ENCODE measurements at regions not wholly inside any gene's neighbourhood (a gene's known extent, or its start where the extent isn't known, plus 50 kb on each side); places are given as distances from the start of the nearest gene placed in this dataset.
"Not testable (repeated sequence)": the region's sequence is repeated elsewhere in the genome, so short reads cannot be mapped to it uniquely, and the experiment has no call there.

DNA sequence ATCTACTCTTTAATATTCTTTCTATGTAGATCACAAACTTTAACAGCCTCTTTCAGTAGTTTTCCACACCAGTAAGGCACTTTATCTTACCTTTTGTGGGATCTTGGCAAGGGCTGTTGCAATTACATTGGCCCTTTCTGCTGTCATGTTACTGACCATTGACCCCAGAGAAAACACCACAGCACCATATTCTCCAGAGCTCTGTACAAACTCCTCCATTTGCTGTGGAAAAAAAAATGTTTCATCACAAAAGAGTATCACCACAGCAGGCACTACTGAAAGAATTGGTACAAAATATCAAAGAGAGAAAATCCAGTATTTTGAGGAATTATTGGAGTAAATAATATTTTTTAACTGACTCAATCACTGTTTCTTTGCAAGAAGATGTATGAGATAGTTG lies 62.3 kb upstream of the UGT2A3 start:
- FAIRE-seq, result peak; percentile 13

DNA sequence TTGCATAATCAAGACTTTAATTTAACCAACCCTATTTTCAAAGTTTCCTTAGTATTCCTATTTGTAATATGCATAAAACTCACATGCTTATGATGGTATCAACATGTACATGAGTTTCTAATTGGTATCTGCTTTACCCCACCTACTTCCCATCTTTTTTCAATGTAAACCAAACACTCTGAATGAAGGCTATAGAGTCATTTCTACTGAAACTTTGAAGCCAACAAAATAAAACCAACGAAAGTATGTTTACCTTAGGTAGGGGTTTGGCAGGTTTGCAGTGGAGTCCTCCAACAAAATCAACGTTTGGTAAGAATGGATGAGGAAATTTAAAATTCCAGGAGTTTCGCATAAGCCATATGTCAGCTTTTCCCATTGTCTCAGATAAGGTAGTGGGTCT lies 66.4 kb upstream of the UGT2A3 start:
- not testable (repeated sequence) for FAIRE-seq

DNA sequence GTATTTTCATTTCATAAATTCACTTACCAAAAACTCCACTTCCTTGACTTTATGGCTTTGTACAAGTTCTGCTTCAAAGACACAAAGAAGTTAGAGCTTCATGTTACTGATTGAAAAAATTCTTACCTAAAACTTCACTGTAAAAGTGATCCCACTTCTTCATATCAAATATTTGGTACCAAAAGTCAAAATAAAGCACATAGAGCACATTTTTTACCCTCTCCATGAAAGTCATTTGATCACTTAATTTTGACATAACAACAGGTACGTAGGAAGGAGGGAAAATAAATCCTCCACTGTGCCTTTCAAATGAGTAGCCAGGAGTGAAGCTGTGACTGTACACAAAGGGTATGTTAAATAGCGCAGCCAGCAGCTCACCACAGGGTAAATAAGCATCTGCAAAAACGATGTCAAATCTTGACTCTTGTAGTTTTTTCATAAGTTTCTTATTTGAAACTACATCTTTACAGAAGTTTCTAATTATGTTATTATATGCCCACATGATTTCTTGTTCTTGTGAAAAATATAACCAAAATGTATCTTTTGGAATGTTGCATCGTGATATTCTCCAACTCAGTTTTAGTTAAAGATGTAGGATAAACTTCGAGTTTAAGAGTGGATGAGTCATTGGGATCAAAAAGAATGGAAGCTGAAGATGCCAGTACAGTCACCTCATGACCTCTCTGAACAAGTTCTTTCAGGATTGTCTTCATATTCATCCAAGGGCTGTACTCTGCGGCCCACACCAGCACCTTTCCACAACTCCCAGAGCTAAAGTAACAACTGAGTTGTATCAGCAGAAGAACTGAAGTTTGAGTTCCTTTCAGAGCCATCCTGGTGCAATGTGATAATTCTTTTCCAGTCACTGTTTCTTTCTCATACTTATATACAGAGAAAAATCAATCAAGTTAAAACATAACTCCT lies 68.2 kb upstream of the UGT2A3 start:
- FAIRE-seq, result not testable (repeated sequence)

DNA sequence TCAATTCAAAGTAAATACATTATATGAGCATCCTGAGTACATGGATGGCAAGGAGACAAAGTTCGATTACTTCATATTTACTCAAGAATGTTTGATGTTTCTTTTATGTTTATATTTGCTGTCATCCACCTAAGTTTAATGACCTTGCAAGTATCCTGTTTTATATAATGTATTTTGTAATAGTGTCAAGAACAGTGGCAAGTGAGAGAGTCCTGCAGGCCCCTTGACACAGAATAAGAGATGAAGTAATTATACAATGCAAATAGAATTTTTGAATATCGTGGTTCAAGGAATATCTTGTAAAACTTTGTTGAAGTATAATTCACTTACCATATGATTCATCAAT lies 68.8 kb upstream of the UGT2A3 start:
- FAIRE-seq, result not testable (repeated sequence)

DNA sequence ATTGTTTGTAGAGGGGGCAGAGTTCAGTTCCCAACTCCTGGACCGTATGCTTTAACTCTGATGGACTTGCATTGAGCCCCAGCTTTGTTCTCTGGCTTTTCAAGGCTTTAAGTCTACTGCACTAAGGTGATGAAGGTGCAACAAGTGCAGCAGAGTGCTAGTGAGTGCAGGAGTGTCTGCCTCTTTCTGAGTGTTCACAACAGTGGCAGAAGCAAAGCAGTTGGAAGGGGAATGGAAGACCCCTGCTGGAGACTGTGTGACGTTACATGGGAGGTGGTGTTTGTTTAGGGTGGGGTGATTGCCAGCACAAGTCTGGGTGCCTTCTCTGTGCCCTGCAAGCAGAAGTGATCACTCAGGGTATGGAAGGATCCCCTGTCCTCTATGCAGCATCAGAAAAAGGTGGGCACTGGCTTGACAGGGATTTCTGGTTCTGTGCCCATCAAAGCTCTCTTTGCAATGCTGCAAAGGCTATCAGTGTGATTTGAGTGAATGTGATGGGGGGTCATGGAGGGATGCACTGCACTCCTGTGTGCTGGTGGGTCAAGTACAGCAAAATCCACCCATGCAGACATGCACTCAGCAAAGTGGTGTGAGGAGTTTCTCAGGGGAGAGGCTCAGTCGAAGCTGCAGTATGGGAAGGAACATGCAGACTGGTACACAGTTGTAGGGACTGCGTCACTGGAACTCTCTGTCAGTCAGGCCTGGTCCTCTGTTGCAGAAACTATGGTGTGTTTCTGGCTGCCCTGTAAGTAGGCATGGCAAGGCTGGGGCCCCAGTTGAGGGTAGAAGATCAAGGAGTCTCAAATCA lies 70.9 kb upstream of the UGT2B7 start:
- no peak for FAIRE-seq

DNA sequence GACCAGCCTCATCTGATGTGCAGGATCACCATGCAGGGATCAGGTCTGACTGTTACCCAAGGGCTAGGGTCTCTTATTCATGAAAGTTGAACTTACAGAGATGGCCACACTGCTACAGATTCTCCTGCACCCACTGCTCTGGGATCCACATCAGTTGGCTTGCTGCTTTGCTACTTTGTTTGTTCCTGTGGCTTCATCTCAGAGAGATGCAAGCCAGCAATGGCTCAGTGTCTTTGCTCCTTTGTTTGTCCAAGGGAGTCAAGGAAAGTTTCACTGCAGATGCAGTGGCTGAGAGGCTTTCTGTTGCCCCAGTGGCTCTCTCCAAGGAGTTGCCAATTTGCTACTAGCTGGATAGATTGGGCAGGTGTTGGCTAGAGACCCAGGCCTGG lies 70.3 kb upstream of the UGT2B7 start:
- no peak for FAIRE-seq

DNA sequence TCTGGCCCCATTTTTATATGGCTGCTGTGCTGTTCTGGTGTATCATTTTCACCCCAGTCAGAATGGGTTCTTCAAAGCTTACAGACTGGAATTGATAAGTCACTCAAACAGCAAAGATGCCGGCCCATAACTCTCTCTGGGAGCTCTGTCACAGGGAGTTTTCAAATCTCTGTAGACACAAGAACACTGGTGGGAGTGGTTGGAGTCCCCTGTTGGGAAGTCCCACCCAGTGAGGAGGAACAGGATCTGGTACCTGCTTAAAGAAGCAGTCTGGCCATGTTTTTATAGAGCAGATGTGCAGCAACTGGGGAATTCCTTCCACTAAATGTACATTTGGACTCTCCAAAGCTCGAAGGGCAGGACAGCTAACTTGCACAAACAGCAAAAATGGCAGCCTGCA lies 69.3 kb upstream of the UGT2B7 start:
- no peak for FAIRE-seq

DNA sequence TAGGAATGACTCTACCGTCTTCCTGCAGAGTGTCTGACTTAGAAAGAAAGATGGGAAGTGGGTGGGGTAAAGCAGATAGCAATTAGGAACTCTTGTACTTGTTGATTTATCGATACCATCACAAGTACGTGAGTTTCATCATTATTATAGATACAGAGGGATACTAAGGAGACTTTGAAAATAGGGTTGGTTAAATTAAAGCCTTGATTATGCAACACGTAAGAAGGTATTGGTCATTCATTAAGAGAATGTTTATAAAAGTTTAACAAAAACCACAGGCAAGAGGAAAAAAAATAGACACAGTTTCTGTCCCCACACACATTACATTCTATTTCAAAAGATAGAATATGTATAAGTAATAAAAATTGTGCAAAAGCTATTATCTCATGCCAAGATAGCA lies 65.9 kb upstream of the UGT2B7 start:
- FAIRE-seq, result no peak

DNA sequence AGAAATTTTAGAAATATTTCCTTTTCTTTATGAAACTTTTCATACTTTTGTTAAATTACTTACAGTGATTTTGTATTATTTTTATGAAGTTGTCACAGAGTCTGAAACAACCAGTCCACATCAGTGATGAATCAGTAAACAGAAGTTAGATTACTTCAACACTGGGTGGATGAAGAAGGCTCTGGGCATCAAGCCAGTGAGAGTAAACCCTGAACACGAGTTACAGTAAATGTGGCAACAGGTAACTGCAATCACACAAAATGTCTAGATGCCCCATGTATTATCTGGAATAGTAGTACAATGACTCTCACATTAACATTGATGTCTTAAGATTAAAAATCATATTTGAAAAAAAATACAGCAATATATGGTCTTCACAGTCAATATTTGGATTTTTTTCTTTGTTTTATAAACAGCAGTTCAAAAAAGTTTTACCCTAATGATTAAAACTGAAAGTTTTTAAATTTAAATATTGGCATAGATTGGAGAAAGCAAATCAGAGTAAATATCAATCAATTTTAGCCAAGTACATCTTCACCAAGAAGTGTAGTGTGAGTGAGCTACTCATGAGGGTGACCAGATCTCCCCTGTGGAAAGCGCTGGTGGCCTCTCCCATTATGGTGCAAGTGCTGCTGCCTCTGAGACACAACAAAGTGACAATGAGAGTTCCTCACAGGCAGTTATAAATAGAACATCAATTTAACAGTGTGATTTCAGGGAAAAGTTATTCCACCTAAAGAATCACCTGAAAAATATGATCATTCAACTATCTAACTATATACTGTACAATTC lies 63.2 kb upstream of the UGT2B7 start:
- FAIRE-seq, result no peak

DNA sequence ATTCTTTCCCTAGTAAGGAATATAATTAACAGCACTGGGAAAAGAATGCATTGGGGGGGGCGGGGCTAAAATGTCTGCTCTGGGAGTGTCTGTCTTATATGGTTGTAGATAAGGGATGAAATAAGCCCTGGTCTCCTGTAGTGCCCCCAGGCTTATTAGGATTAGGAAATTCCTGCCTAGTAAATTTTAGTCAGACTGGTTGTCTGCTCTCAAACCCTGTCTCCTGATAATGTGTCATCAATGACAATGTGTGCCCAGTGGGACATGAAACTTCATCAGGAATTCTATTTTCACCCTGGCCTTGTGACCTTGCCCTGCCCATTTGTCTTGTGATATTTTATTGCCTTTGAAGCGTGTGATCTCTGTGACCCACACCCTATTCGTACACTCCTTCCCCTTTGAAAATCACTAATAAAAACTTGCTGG lies 61.9 kb upstream of the UGT2B7 start:
- not testable (repeated sequence) for FAIRE-seq

DNA sequence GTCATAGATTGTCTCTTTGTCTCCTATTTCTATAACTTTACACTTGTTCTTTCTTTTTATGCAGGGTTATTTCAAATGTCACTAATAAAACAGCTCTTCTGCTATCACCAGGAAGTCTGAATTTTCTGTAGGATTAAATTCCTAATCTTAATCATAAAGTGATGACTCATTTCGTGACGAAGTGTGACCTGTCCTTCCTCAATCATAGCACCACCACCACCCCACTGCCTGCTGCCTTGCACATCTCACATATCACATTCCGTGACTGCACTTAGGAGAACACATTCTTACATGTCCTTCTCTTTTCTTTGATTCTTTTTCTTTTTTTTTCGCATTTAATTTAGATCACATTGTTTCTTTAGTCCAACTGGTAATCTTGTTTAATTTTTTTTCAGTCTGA lies 57.7 kb upstream of the UGT2B7 start:
- FAIRE-seq, result no peak

DNA sequence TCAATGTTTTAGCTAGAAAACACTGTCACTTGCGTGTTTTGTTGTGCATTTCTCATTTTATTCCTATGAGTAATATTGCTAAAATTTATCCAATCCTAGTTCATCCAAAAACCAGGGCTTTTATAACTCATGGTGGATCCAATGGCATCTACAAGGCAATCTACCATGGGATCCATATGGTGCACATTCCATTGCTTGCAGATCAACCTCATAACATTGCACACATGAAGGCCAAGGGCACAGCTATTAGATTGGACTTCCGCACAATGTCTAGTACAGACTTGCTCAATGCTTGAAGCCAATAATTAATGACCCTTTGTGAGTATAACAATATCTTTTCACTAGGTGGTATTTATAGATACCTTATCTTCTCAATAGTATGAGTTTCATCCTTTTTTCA lies 57.2 kb upstream of the UGT2B7 start:
- no peak for FAIRE-seq

DNA sequence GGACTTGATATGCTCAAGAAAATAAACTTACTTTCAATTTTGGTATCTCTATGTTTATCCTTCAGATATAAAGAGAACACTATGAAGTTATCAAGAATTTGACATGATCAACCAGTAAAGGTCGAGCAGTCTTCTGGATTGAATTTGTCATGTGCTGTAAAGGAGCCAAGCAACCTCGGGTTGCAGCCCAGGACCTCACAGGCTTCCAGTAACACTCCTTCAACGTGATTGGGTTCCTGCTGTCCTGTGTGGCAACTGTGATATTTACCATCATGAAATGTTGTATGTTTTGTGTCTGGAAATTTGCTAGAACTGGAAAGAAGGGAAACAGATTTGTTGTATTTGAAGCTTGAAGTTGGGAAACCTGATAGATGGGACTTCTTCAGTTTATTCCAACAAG lies 52.0 kb upstream of the UGT2B7 start:
- no peak for FAIRE-seq

Measured in G401.6 (cell line).